HG03469 (cell line): ENCODE measurements at regions not wholly inside any gene's neighbourhood (a gene's known extent, or its start where the extent isn't known, plus 50 kb on each side); places are given as distances from the start of the nearest gene placed in this dataset.
"Not testable (repeated sequence)": the region's sequence is repeated elsewhere in the genome, so short reads cannot be mapped to it uniquely, and the experiment has no call there.

Experiments used
- ATAC-seq: cut with Tn5 transposase; IDR thresholded peaks from one replicate; pipeline ENCODE4 v1.9.1; 2021; ENCODE audit warnings: mild to moderate bottlenecking, moderate library complexity, moderate number of reproducible peaks; ENCODE audit not compliant: unreplicated experiment

DNA sequence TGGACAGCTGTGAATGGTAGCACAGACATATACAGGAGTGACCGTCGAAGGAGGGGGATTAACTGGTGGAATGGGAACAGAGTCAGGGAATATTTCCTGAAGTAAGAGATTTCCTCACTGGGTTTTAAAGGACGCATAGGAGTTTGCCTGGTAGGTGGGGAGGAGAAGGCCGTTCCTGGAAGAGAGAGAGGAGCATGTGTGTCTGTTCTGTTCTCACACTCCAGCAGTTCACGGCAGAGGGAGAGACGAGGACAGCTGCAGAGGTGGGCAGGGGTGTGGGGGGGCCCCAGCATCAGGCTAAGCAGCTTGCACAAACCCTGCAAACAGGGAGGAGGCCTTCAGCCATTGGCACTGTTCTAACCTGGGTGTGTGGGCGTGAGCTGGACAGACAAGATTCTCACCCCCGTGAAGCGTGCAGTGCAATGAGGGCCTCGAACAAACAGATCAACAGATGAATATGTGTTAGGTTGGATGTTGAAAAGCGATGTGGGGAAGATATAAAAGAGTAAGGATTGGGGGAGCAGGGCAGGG lies 85.3 kb upstream of the GSE1 start:
- no peak for ATAC-seq

GRCh38 chr16:85528528-85529387 lies 84.4 kb upstream of the GSE1 start:
- no peak for ATAC-seq

DNA sequence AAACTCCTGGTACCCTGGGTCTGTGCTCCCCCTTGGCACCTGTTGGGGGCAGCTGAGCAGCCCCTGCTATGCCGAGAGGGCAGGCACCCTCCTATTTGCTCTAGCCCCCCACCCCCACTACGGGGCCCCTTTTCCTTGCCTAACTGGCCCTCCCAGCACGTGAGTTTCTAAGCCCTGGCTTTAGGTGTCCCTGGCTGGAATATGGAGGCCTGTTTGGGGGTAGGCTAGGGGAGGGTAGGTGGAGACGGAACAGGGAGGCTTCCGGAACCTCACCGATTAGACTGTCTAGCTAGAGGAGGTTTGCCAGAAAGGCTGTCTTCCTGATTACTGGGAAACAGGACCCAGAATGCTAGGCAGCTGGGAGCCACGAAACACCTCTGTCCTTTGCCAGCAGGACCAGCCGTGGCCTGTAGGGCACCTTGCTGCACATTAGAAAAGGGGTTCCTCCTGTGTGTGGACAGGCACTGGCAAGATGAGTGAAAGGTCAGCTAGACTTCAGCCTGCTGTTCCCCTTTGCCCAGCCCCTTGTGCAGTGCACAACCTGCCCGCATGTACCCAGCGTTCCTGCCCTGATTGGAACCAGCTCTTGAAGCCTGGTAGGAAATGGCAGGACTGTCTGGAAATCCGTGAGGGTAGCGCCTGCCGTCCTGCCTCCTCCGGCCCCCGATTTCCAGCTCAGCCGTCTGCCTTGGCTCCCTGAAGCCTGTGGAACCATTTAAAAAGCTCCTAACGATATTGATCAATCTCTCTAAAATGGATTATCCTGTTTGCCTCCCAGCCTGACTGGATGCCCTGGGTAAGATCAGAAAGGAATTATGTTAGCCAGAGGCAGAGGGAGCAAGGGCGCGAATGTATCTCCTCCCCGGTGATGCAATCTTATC lies 83.4 kb upstream of the GSE1 start:
- ATAC-seq, result no peak

GRCh38 chr16:85530370-85530739 lies 82.8 kb upstream of the GSE1 start:
- ATAC-seq, result no peak

GRCh38 chr16:85531516-85531915 lies 81.6 kb upstream of the GSE1 start:
- no peak for ATAC-seq

- ATAC-seq, result no peak
Observed at GRCh38 chr16:85532147-85532546, 81.0 kb upstream of the GSE1 start.

DNA sequence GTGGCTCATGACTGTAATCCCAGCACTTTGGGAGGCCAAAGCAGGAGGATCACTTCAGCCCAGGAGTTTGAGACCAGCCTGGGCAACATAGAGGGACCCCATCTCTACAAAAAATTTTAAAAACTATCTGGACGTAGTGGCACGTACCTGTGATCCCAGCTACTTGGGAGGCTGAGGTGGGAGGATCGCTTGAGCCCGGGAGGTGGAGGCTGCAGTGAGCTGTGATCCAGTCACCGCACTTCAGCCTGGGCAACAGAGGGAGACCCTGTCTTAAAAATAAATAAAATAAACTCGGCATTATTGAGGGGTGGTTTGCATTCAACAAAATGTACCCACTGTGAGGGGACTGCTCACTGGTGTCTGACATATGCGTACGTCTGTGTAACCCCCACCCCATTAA lies 79.5 kb upstream of the GSE1 start:
- ATAC-seq, result not testable (repeated sequence)

GRCh38 chr16:85534536-85535351 lies 78.4 kb upstream of the GSE1 start:
- ATAC-seq, result no peak

GRCh38 chr16:85535352-85536072 lies 77.6 kb upstream of the GSE1 start:
- no peak for ATAC-seq

DNA sequence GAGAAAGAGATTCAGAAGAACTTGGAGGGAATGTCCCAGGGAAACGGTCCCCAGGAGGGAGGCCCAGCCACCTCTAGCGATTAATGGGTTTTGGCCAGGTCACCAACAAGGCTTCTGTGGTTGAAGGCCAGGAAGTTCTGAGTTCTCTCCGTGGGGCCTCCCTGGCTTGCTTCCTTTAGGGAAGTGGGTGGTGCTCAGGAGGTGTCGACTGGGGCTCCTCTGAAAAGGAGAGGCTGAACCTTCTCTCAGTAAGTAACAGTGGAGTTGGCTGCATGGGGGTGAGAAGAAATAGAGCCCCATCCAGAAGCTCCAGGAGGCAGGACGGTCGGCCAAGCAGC lies 77.1 kb upstream of the GSE1 start:
- ATAC-seq, result no peak

- ATAC-seq, result no peak
Observed at GRCh38 chr16:85536411-85537330, 76.5 kb upstream of the GSE1 start.

DNA sequence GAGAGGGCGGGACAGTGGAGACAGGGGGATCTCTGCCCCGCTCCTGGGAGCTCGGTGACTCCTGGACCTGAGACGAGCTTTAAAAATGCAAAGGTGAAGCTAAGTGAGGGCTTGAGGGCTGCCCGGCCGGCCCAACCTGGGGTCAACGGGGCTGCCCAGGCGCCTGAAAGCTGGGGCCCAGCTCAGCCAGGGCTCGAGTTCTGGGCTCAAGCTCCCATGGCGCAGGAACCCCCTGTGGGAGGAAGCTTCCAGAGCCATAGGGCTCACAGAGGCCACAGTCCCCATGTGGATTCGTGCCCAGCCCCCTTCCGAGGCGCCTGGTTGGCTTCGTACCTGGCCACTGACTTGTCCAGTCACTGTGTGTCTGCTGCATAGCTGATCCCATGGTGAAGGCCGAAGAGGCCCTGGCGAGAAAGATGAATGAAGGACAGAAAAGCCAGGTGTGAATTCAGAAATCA lies 75.8 kb upstream of the GSE1 start:
- no peak for ATAC-seq

- ATAC-seq, result no peak
Observed at GRCh38 chr16:85537795-85538401, 75.2 kb upstream of the GSE1 start.

DNA sequence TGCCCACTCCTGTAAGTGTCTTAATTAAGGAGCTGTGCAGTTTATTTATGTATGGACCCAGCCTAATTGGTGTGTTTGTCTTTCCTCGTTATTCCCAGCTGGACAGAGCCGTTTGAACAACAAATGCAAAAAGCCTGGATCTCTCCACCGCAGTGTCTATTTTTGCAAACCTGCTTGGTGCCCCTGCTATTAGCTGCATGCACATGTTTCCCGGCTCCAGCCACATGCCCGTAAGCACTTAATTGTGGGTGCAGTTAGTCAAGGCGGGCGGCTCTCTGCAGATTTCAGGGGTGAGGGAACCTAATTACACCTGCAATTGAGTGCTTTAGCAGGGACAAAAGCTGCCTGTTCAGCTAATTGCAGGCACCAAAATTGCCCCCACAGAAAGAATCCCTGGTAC lies 74.0 kb upstream of the GSE1 start:
- ATAC-seq, result no peak

DNA sequence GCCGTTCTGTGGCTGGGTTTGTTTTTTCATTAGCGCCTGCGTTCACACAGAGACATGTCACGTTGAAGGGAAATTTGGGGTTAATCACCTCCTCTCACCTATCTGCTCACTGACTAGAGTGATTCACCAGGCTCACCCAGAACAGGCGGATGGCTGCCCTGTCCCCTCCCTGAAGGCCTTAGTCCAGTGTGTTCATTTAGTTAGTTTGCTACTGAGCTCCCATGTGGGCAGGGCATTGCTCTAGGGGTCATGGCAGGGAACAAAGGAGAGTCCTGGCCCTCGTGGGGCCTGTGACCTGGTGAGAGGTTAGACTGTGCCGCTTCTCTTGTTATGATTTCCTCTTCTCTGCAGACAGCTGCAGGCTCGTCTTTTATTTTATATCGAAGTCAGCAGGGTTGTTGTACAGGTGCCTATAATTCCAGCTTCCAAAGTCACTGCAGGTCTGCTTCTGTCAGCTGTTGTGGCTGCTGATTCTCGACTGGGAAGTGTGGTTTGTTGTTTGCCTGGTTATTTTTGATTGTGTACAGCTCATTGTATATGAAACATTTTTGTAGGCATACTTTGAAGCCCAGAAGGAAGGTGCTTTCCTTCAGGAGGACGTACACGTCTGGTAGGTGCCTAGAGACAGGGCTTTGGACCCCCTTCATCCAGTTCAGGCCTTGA lies 73.4 kb upstream of the GSE1 start:
- no peak for ATAC-seq

DNA sequence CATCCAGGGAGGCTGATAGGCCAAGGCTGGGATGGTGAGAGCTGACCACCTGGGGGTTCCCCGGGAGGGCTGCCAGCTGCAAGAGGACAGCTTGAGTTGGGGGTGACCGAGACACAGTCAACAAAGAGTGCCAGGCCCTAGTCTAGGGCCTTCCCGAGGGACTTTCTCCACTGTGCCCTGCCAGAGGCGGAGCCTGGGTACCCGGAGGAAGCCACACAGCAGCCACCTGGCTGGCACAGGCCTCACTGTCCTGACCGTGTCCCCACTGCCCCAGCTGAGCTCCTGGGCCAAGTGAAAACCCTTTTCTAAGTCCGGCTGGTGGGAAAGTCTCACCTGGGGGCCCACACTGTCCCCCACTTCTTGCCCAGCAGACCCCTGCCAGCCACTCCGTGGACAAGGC lies 71.9 kb upstream of the GSE1 start:
- ATAC-seq, result no peak

GRCh38 chr16:85541619-85541979 lies 71.5 kb upstream of the GSE1 start:
- ATAC-seq, result no peak
